CD4-positive, CD25-positive, alpha-beta regulatory T cell (primary cell): ENCODE measurements at regions not wholly inside any gene's neighbourhood (a gene's known extent, or its start where the extent isn't known, plus 50 kb on each side); places are given as distances from the start of the nearest gene placed in this dataset.

Experiments used
- ATAC-seq, 2 donors: fragments of 150-1000 bp; cut with Tn5 transposase; one replicate each; pipeline ENCODE4 v1.10.0; 2021; ENCODE audit warnings: low read depth in 2 of 2, moderate number of reproducible peaks in 2 of 2, moderate library complexity in 1 of 2
- DNase-seq, 3 donors: peaks; one replicate each; pipeline versions ENCODE4 v3.0.0 to v3.0.0-alpha.2; 2012 to 2022; ENCODE audit warnings: mixed read lengths in 1 of 3
- H3K27ac ChIP-seq: one replicate; pipeline ENCODE4 v1.7.0; 2013; ENCODE audit warnings: mild to moderate bottlenecking, low read length; ENCODE audit not compliant: insufficient read depth, poor library complexity, severe bottlenecking
- H3K27me3 ChIP-seq: one replicate; pipeline ENCODE4 v1.7.0; 2013; ENCODE audit warnings: low read length; ENCODE audit not compliant: control insufficient read depth, insufficient read depth
- H3K36me3 ChIP-seq: one replicate; pipeline ENCODE4 v1.7.0; 2013; ENCODE audit warnings: mild to moderate bottlenecking, low read length, moderate library complexity; ENCODE audit not compliant: control insufficient read depth, insufficient read depth
- H3K4me1 ChIP-seq: 2 replicates; pipeline ENCODE4 v1.7.0; 2013; ENCODE audit warnings: mild to moderate bottlenecking, low read length; ENCODE audit not compliant: insufficient read depth, control insufficient read depth, poor library complexity, severe bottlenecking
- H3K4me3 ChIP-seq: one replicate; pipeline ENCODE4 v1.7.0; 2013; ENCODE audit warnings: low read depth, mild to moderate bottlenecking, low read length, moderate library complexity
- H3K9me3 ChIP-seq, 2 experiments: 1 replicate in 1 of 2; 2 replicates in 1 of 2; pipeline ENCODE4 v1.7.0; 2013; ENCODE audit warnings: low read length in 2 of 2, mild to moderate bottlenecking in 1 of 2, moderate library complexity in 1 of 2; ENCODE audit not compliant: control insufficient read depth in 2 of 2
- H3K27ac Mint-ChIP-seq, 3 donors: one replicate each; pipeline ENCODE4 v1.8.0; 2020 to 2022; ENCODE audit warnings: mild to moderate bottlenecking in 3 of 3, mixed read lengths in 3 of 3, moderate library complexity in 2 of 3
- H3K27me3 Mint-ChIP-seq: one replicate; pipeline ENCODE4 v1.8.0; 2022; ENCODE audit warnings: mild to moderate bottlenecking, mixed read lengths
- H3K36me3 Mint-ChIP-seq: one replicate; pipeline ENCODE4 v1.8.0; 2020; ENCODE audit warnings: mixed read lengths
- H3K4me1 Mint-ChIP-seq, 4 donors: one replicate each; pipeline ENCODE4 v1.8.0; 2020 to 2022; ENCODE audit warnings: mixed read lengths in 4 of 4, mild to moderate bottlenecking in 1 of 4
- H3K4me3 Mint-ChIP-seq, 4 donors: one replicate each; pipeline ENCODE4 v1.8.0; 2020 to 2022; ENCODE audit warnings: mild to moderate bottlenecking in 4 of 4, mixed read lengths in 4 of 4, moderate library complexity in 3 of 4
- H3K9me3 Mint-ChIP-seq, 7 donors: one replicate each; pipeline ENCODE4 v1.8.0; 2020 to 2022; ENCODE audit warnings: mixed read lengths in 7 of 7, mild to moderate bottlenecking in 3 of 7, moderate library complexity in 2 of 7

DNA sequence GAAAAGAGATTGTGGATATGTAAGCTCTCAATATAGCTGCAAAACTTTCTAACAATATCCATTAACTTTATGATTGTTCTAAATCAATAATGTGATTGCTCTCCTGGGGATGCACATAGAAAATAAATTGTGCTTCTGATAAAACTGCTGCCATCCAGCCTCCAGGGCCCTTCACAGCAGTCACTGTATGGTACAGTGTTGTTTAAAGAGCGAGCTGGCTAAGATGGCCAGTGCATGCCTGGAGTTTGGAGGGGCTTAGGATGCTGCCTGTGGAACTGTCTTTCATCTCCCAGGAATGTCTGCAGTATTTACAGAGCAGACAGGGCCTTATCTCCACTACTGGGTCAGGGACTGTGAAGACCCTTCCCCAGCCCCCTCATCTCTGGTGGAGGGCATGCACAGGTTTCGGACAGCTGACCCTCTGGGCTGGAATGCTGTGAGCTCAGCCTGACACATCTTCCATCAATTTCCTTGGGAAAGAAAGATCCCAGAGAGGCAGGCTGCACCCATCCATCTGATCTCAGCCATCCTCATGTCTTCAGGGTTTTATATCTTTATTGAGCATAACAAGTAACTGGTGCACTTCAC is 137.0 kb downstream of the PLPP3 start:
- no peak overlapping the region for H3K4me3 ChIP-seq
- no peak overlapping the region for H3K27ac Mint-ChIP-seq
- no peaks in the 10 kb centered on the region for H3K4me1 ChIP-seq
- no peaks in the 10 kb centered on the region for H3K4me1 Mint-ChIP-seq
- H3K36me3 Mint-ChIP-seq: no peaks in the 10 kb centered on the region
- H3K27me3 Mint-ChIP-seq: peaks cover 4% of the 10 kb centered on the region
- H3K27me3 ChIP-seq: no peaks in the 10 kb centered on the region
- DNase-seq (no peak), ATAC-seq (no peak)
- H3K9me3 Mint-ChIP-seq: peaks cover 0 to 2% (median 0%) of the 10 kb centered on the region in 7 donors
- no peaks in the 10 kb centered on the region for H3K9me3 ChIP-seq
- no peak overlapping the region for H3K4me3 Mint-ChIP-seq
- H3K27ac ChIP-seq: no peak overlapping the region
- H3K36me3 ChIP-seq: no peaks in the 10 kb centered on the region

DNA sequence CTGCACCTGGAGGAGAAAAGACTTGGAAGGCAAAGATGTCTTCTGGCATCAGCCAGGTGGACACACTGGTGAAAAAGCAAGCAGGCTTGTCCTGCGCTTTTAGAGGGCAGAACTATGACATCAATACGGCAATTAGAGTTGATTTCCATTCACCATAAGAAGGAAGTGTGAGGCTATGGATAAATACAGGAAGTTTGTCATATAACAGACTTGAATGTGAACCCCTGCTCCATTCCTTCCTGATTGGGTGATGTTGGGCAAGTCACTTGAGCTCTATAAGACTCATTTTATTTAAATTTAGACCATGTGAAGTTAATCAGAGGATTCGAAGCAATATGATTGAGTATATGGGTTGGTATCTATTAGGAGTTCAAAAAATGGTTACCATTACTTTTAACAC is 137.8 kb downstream of the PLPP3 start:
- H3K9me3 ChIP-seq: no peaks in the 10 kb centered on the region
- Mint-ChIP-seq H3K4me1 (no peaks in the 10 kb centered on the region), H3K36me3 (no peaks in the 10 kb centered on the region), H3K9me3 (peaks cover 0 to 2% (median 0%) of the 10 kb centered on the region in 7 donors), H3K27ac (no peak overlapping the region), H3K27me3 (peaks cover 4% of the 10 kb centered on the region), H3K4me3 (no peak overlapping the region)
- no peaks in the 10 kb centered on the region for H3K27me3 ChIP-seq
- no peak overlapping the region for H3K4me3 ChIP-seq
- no peaks in the 10 kb centered on the region for H3K36me3 ChIP-seq
- DNase-seq (no peak), ATAC-seq (no peak)
- H3K4me1 ChIP-seq: no peaks in the 10 kb centered on the region
- no peak overlapping the region for H3K27ac ChIP-seq

DNA sequence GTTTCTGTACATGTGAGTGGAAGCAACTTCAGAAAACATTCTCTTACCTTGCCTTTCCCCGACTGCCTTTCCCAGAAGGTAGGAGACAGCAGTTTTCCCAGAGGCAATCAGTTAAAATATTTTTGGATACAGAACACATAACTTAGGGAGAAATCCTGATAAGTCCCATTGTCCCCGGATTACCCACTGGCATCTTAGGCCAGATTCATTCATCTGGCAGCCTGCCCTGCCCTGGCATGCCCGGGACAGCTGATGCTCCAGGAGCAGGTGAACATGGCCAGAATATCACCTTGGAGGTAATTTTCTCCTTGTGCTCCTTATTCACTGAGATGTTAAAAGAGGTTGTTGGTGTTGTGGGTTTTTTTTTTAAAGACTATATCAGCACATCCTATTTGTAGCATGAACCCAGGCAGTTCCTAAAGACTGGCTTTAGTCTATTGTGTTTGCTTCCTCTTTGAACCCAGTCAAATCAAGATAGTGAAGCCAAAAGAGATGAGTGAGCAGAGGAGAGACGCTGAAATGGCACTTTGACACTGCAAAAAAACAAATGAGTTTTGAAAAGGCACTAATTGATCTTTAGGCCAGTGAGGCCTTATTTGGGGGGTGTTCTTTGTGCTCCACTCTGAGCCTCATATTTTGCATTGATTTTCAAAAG is 139.6 kb downstream of the PLPP3 start:
- no peak overlapping the region for H3K27ac Mint-ChIP-seq
- DNase-seq (no peak), ATAC-seq (no peak)
- H3K4me3 ChIP-seq: no peak overlapping the region
- H3K4me1 Mint-ChIP-seq: no peaks in the 10 kb centered on the region
- no peaks in the 10 kb centered on the region for H3K36me3 ChIP-seq
- H3K4me1 ChIP-seq: no peaks in the 10 kb centered on the region
- peaks cover 4% of the 10 kb centered on the region for H3K27me3 Mint-ChIP-seq
- no peaks in the 10 kb centered on the region for H3K27me3 ChIP-seq
- no peaks in the 10 kb centered on the region for H3K36me3 Mint-ChIP-seq
- H3K27ac ChIP-seq: no peak overlapping the region
- no peaks in the 10 kb centered on the region for H3K9me3 Mint-ChIP-seq
- no peak overlapping the region for H3K4me3 Mint-ChIP-seq
- H3K9me3 ChIP-seq: no peaks in the 10 kb centered on the region

DNA sequence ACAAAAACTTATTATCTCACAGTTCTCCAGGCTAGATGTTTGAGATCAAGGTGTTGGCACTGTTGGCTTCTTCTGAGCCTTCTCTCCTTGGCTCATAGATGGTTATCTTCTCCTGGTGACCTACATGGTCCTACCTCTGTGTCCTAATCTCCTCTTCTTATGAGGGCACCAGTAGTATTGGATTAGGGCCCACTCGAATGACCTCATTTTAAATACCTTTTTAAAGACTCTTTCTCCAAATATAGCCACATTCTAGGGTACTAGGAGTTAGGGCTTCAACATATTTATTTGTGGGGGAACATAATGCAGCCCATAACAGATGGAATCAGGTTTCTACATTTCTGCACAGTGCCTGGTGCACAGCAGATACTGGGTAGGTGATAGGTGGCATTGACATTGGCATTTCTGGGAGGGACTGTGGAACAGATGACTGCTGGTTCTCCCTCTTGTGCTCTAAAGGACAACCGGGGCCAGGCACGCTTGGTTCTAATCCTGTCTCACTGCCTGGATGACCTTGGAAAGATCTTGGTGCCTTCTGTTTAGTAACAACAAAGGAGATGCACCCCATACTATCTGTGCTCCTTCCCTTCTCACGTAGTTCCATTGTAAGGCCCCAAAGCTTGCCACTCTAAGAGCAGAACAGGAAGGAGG is 140.3 kb downstream of the PLPP3 start:
- ATAC-seq: no peak
- H3K9me3 Mint-ChIP-seq: no peaks in the 10 kb centered on the region
- no peaks in the 10 kb centered on the region for H3K4me1 Mint-ChIP-seq
- peaks cover 4% of the 10 kb centered on the region for H3K27me3 Mint-ChIP-seq
- H3K9me3 ChIP-seq: no peaks in the 10 kb centered on the region
- H3K4me3 ChIP-seq: no peak overlapping the region
- H3K27me3 ChIP-seq: no peaks in the 10 kb centered on the region
- no peaks in the 10 kb centered on the region for H3K4me1 ChIP-seq
- H3K27ac ChIP-seq: no peak overlapping the region
- H3K4me3 Mint-ChIP-seq: no peak overlapping the region
- no peaks in the 10 kb centered on the region for H3K36me3 ChIP-seq
- no peaks in the 10 kb centered on the region for H3K36me3 Mint-ChIP-seq
- no peak for DNase-seq
- H3K27ac Mint-ChIP-seq: no peak overlapping the region

DNA sequence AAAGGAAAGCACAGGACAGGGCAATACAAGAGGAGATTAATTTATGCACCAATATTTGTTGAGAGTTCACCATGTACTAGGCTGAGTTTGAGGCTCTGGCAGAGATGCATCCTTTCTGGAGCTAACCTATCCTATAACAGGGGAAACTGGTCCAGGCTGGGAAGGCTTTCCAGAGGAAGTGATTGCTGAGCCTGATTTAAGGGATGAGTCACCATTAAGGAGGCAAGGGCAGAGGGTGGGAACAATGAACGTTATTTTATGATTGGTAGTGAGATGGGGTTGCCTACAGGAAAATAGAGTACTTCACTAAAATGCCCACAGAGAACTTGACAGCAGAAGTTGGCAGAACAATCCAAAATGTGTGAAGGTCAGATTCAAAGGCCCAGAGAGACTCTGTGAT is 141.4 kb downstream of the PLPP3 start:
- H3K27ac Mint-ChIP-seq: no peak overlapping the region
- peaks cover 0 to 2% (median 0%) of the 10 kb centered on the region in 7 donors for H3K9me3 Mint-ChIP-seq
- Histone ChIP-seq H3K36me3 (no peaks in the 10 kb centered on the region), H3K4me1 (no peaks in the 10 kb centered on the region), H3K9me3 (no peaks in the 10 kb centered on the region), H3K4me3 (no peak overlapping the region), H3K27ac (no peak overlapping the region), H3K27me3 (no peaks in the 10 kb centered on the region)
- no peak overlapping the region for H3K4me3 Mint-ChIP-seq
- ATAC-seq (no peak), DNase-seq (no peak)
- no peaks in the 10 kb centered on the region for H3K4me1 Mint-ChIP-seq
- H3K27me3 Mint-ChIP-seq: peaks cover 4% of the 10 kb centered on the region
- H3K36me3 Mint-ChIP-seq: no peaks in the 10 kb centered on the region

GRCh38 chr1:56436912-56437417 is 142.4 kb downstream of the PLPP3 start:
- Histone ChIP-seq H3K27me3 (no peaks in the 10 kb centered on the region), H3K36me3 (no peaks in the 10 kb centered on the region), H3K27ac (no peak overlapping the region), H3K9me3 (no peaks in the 10 kb centered on the region), H3K4me3 (no peak overlapping the region), H3K4me1 (no peaks in the 10 kb centered on the region)
- no peak overlapping the region for H3K27ac Mint-ChIP-seq
- no peak for ATAC-seq
- H3K4me3 Mint-ChIP-seq: no peak overlapping the region
- H3K36me3 Mint-ChIP-seq: no peaks in the 10 kb centered on the region
- no peaks in the 10 kb centered on the region for H3K4me1 Mint-ChIP-seq
- H3K27me3 Mint-ChIP-seq: peaks cover 4% of the 10 kb centered on the region
- no peak for DNase-seq
- peaks cover 0 to 2% (median 0%) of the 10 kb centered on the region in 7 donors for H3K9me3 Mint-ChIP-seq

DNA sequence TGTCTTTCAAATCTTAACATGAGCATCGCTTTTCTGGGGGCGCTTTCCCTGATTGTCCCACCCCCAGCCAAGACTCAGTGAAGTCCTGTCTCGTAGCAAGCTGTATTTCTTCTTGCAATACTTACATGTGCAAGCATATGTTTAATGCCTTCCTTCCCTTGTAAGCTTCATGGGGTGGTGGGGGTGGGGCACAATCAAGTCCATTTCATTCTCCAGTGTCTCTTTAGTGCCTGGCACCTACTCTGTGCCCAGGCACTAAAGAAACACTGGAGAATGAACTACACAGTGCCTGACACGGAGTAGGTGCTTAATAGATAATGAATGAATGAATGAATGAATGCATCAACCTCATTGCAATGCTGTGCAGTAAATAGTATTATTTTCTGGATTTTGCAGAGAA is 143.1 kb downstream of the PLPP3 start:
- H3K36me3 ChIP-seq: no peaks in the 10 kb centered on the region
- peaks cover 0 to 2% (median 0%) of the 10 kb centered on the region in 7 donors for H3K9me3 Mint-ChIP-seq
- H3K4me1 Mint-ChIP-seq: no peaks in the 10 kb centered on the region
- no peaks in the 10 kb centered on the region for H3K36me3 Mint-ChIP-seq
- no peak overlapping the region for H3K4me3 Mint-ChIP-seq
- H3K27me3 Mint-ChIP-seq: peaks cover 4% of the 10 kb centered on the region
- H3K4me1 ChIP-seq: no peaks in the 10 kb centered on the region
- no peaks in the 10 kb centered on the region for H3K9me3 ChIP-seq
- ATAC-seq (no peak), DNase-seq (no peak)
- H3K27me3 ChIP-seq: no peaks in the 10 kb centered on the region
- H3K4me3 ChIP-seq: no peak overlapping the region
- H3K27ac Mint-ChIP-seq: no peak overlapping the region
- no peak overlapping the region for H3K27ac ChIP-seq
